Erythroblast (primary cell): ENCODE measurements at regions not wholly inside any gene's neighbourhood (a gene's known extent, or its start where the extent isn't known, plus 50 kb on each side); places are given as distances from the start of the nearest gene placed in this dataset.

Experiments
- DNase-seq, 2 experiments: peaks; one replicate each; lab custom pipeline; 2025; lab: John Stamatoyannopoulos, UW
- GATA1 ChIP-seq: IDR thresholded peaks from 2 replicates; pipeline ENCODE4 v1.6.1; 2011; ENCODE audit warnings: low read depth, mild to moderate bottlenecking, control low read depth, low read length, moderate library complexity
- POLR2A ChIP-seq: IDR thresholded peaks from 2 replicates; pipeline ENCODE4 v1.6.1; 2011; ENCODE audit warnings: mild to moderate bottlenecking, low read length

DNA sequence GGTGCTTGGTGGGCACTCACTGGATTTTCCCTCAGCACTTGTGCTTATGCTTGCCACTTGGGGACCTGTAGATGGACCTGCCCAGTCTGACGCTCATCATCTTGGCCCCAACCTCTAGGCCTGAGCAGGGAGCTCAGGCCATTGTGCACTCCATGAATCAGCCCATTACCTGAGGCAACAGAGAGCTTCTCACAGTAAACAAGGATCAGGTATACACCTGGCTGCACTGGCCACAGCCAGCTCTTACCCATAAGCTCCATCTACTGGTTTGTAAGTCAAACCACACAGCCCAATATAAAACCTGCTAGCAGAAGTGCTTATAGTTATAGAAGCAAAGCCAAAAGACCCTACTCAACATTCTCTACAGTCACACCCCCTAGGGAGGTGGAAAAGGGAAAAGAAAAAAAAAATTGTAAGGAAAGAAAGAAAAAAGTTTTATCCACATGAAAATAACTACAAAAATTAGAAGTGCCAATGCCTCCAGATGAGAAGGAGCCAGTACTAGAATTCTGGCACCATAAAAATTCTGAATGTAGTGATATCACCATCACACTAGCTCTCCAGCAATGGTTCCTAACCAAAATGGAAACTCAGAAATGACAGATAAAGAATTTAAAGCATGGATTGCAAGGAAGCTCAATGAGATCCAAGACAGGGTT lies 87.8 kb upstream of the CDH5 start:
- DNase-seq: no peak
- TF ChIP-seq GATA1 (no peak), POLR2A (no peak)

DNA sequence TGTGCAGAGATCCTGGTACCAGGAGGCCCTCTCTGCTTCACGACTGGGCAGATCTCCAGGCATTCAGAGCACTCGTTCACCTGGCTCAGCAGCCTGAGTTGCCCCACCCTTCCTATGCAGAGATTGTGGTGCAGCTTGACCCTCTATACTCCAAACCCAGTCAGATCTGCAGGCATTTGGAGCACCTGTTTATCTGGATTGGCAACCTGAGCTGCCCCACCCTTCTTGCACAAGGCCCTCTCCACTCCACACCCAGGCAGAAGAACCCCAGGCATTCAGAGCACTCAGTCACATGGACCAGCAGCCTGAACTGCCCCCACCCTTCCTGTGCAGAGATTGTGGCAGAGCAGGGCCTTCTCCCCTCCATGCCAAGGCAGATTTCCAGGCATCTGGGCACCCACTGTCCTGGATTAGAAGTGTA lies 88.4 kb upstream of the CDH5 start:
- no peak for DNase-seq
- TF ChIP-seq POLR2A (no peak), GATA1 (no peak)

DNA sequence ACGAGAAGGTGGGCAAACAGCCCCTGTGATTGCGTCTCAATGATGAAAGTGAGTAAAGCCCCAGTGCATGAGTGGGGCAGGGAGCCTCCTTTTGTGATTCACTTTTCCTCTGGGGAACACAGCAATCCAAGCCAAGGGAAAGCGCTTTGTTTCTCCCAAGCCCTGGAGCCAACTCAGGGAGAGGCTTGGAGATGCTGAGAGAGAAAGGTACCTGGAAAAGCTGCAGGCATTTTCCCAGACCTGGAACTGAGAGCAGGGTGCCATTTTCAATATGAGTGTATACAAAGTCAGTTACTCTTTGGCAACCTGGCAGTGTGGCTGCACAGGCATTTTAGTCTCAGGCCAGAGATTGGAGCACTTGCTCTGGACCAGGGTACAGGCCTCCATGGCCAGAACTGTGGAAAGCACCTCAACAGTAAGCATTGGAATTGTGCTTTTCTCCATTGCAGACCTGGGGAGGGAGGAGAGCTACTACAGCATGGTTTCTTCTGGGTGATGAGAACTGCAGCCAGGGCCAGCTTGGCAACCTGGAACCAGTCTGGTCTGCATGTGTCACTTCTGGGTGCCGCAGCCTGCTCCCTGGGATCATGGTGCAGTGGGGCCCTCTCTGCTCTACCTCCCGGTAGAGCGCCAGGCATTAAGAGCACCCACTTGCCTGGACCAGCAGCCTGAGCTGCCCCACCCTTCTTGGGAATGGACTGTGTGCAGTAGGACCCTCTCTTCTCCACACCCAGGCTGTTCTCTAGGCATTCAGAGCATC lies 89.0 kb upstream of the CDH5 start:
- no peak for TF ChIP-seq GATA1
- DNase-seq: no peak

DNA sequence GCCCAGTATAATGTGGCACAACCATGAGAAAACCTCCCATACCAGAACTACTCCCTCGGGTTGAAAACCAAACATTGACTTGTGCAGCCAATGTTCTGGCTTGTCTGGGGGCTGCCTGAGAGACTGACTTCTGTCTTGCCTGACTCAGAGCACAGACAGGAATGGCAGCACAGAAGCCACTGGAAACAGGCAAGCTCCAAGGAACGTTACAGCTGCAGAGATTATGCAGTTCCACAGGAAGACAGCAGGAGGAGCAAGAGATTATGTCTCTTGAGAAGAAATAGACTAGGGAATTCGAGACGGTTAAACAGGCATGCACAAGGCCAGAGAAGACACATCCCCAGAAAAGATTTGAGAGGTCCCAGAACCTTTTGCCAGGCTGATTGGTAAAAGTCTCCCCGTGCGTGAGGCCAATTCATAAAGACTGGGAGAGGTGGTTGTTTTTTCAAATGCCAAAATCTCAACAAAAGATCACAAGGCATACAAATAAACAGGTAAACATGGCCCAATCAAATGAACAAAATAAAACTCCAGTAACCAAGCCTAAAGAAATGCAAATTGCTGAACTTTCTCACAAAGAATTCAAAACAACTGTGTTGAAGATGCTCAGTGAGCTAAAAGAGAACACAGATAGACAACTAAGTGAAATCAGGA lies 90.6 kb upstream of the CDH5 start:
- TF ChIP-seq GATA1: no peak
- no peak for TF ChIP-seq POLR2A
- DNase-seq: peak; percentile 9 to 42

DNA sequence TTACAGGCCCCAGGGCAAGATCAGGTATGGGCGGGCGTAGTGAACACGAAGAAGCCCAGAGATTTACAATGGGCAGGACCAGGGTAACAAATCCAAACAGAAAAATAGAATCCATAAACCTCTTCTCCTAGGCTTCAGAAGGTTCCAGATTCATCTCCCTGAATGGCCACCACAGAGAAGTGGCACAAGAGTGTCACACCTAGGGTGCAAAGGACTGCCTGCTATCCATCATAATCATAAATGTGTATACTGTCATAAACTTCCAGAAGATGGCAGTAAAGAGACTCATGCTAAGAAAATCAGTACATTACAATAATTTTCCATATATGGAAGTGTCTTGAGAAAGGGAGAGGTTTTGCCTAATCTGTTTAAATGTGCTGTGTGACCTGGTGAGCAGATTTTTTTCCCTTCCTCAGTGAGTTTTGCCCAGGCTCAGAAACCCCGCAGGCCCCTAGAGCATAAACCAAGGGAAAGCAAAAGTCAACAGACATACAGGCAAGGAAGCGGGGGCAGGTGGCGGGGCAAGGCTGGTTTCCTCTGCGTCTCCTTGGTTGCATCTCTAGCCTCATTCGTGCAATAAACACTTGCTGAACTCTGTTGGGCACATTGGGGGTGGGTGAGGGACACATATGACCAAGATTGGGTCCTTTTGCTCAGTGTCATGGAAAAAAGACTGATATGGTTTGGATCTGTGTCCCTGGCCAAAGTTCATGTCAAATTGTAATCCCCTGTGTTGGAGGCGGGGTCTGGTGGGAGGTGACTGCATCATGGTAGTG lies 92.0 kb upstream of the CDH5 start:
- TF ChIP-seq GATA1 (no peak), POLR2A (no peak)
- peak in 1 of 2 experiments; percentile 5 for DNase-seq

DNA sequence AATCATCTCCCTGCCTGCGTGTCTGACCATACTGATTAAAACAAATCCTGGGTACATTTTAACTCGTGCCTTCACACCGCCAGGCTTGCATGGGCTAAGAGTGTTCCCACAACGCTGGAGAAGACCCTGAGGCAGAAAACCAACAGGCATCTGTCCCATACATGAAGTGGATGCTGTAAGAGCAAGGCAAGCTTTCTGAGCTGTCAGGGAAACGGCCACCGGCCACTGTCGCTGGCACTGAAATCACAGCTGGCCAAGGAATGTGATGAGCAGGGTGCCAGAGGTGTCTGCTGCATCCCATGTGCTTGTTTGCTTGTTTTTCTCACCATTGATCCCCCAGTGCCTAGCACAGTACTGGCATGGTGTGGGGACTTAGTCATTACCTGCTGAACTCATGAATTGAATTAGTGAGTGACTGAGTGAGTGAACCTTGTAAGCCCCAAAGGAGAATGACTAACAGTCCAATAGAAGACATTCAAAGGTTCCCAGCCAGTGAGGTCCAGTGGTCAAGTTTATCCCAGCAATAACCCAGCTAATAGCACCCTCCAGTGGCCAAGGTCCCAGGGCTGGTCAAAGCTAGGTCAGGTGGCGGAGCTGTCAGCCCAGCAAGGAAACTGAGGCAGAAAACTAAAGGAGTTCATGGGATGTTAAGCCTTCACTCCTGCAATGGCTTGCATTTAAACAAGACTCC lies 92.7 kb upstream of the CDH5 start:
- DNase-seq: no peak

DNA sequence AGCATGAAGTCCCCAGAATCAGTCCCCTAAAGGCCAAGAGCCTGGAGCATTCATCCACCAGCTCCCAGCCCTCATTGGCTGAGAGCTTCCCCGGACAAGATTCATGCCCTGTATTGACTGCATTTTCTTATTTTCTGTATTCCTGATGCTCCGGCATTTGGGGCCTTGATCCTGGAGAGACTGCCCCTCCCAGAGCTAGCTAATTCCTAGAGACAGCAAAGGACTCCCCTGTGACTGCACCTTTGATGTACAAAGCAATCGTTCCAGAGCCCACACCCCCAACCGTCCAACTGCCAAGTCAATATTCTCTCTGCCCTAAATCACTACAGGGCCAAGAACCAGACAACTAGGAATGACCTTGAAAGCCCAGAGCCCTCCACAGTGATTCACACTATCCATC lies 93.4 kb upstream of the CDH5 start:
- TF ChIP-seq GATA1 (no peak), POLR2A (no peak)
- DNase-seq: no peak

More for the DNA sequence above, 92.7 kb upstream of the CDH5 start:
- TF ChIP-seq GATA1: no peak
- no peak for TF ChIP-seq POLR2A

DNA sequence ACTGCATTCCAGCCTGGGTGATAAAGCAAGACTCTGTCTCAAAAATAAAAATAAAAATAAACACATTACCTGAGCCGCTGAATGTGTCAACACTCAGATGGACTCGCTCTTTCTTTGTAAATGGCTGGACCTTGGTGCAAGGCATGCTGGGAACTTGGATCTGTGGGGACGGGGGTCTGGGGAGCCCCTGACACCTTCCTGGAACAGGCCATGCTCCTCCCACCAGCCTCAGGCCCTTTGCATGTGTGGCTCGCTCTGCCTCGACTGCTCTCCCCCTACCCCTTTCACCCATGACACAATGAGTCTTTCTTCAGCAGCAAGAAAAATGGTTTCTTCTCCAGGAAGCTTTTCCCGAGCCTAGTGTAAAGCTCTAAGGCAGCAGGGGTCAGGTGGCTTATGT lies 94.0 kb upstream of the CDH5 start:
- TF ChIP-seq GATA1 (no peak), POLR2A (no peak)
- DNase-seq: no peak

DNA sequence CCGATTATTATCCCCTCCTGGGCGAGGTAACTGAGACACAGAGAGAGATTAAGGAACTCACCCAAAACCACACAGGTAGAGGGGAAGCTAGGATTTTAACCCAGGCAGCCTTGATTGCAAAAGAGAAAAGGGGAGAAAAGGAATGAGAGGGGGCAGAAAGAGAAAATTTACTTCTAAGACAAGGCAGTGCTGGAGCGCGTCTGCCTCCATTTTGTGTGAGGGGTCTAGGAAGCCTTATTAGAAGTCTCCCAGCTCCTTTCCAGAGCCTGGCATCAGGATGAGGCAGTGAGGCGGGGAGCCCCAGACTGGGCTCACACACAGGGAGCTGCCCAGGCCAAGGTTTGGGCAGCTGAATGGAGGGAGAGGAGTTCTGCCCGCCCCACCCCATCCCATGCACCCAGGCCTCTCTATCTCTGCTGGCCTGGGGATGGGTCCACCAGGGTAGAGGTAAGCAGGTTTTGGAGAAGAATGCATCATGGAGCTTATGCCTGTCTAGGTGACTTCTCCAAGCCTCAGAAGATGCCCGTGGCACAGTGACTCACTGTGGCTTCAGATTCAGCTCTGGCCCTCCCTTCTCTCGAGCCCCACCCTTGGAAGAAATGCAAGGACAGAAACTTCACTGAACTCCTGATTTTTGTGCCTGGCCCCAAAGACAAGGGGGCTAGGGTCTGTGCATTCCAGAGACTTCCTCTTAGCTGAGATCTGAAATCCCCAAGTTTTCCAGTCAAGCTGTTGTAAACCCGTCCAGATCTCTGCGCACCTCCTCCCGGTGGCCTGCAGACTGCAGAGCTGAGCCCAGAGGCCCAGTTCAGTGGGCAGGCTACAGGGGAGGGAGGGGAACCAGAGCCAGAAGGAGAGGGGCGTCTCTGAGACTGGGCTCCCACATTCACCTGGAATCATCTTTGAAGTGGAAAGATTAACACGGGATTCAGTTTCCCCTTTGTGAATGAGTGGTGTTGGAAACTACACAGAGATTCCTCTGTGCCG lies 95.1 kb upstream of the CDH5 start:
- TF ChIP-seq GATA1 (no peak), POLR2A (no peak)
- DNase-seq: no peak

DNA sequence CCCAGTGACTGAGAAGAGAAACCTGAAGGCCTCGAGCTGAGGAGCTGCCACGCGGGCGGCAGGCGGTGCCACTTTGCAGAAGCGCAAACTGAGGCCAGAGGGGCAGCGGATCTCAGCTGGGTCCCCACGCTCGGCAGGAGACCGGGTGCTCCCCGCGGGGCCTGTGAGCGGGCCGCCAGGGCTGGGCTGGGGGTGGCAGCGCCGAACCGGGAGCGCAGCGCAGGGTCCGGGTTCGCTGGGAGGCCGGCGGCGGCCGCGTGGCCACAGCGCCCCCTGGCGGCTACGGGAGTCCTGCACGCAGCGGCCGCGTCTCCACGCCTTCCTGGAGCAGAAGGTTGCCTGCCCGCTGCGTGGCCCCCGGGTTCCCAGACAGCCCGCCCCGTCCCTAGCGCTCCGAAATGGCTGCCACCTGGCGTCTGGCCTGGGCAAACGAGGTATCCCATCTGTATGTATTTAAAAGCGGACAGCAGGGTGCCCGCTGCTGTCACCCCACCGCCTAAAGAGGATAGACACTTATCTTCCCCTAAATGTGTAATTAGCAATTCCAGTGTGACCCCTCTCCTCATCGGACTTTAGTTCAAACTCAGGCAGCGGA lies 96.1 kb upstream of the CDH5 start:
- TF ChIP-seq GATA1: no peak
- no peak for TF ChIP-seq POLR2A
- DNase-seq: peak; percentile 54 to 69

DNA sequence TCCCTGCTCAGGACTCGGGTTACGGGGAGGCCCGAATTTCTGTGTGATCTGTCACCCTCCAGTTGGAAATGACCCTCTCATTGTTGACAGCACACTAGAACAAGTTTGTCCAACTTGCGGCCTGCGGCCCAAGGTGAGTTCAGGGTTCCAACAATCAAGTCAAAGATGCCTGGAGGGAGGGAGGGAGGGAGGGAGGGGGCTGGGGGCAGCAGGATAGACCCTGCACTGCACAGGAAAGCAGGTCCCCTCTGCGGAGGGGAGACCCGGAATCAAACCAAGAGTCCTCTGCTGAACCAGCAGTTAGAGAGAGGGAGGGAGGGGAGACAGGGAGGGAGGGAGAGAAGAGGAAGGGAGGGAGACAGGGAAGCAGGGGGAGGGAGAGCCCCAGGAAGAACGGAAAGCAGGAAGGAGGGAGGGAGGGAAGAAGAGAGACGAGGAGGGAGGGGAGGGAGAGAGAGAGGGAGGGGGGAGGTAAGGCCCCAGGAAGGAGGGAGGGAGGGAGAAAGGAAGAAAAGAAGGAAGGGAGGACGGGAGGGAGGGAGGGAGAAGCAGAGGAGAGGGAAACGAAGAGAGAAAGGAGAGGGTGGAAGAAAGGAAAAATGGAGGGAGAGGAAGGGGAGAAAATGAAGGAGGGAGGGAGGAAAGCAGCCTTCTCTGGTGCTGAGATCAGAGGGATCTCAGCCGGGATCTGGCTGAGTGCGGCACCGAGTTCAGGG lies 96.7 kb upstream of the CDH5 start:
- TF ChIP-seq POLR2A (no peak), GATA1 (no peak)
- no peak for DNase-seq
